ENCODE measurements at regions not wholly inside any gene's neighbourhood (a gene's known extent, or its start where the extent isn't known, plus 50 kb on each side); places are given as distances from the start of the nearest gene placed in this dataset.
"Not testable (repeated sequence)": the region's sequence is repeated elsewhere in the genome, so short reads cannot be mapped to it uniquely, and the experiment has no call there.

DNA sequence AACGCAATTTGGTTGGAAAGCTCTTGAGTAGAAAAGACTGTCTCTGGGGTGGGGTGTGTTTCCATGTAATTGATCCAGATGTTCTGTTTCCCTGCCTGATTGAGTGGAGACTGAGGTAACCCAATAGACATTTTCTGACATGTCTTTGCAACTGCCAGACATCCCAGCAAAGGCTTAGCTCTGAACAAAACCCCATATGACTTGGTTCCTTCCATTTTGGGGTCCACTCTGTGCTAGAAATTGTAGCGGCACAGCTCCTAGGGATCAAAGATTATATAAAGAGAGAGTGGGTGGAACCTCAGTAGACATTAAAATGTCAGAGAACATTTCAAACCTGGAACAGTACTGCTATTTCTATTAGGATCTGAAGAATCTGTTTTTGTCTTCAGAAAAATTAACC, 189.3 kb downstream of the EDN1 start:
- no peak for DNase-seq (ENCODE audit: low read depth)

DNA sequence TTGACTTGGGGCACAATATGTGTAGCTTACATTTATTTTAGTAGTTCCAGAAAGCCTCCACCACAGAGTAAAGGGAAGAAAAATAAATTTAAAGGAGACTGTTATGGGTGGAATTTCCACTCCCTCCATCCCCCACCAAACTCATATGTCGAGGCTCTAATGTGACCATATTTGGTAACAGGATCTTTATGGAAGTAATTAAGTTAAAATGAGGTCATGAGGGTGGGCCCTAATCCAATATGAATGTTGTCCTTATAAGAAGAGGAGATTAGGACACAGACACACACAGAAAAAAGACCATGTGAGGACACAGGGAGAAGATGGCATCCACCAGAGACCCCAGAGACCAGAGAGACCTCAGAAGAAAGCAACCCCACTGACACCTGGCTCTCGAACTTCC, 189.7 kb downstream of the EDN1 start:
- DNase-seq (ENCODE audit: low read depth) = no peak

DNA sequence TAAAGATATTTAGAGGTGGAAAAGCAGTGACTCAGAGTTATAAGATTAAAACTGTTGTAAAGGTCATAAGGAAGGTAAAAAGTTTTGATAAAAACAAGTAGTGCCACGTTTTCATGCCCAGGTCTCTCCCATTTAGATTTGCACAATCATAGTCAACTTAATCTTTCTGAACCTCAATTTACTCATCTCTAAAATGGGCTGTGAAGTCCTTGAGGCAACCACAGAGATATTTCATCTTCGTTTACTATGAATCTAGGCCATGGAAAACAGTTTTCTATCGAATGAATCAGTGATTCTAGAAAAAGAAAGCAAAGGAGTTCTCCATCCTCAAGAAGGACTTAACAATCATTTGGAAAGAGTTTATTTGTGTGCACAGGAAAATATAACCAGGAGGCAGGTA, 190.2 kb downstream of the EDN1 start:
- no peak for DNase-seq (ENCODE audit: low read depth)

DNA sequence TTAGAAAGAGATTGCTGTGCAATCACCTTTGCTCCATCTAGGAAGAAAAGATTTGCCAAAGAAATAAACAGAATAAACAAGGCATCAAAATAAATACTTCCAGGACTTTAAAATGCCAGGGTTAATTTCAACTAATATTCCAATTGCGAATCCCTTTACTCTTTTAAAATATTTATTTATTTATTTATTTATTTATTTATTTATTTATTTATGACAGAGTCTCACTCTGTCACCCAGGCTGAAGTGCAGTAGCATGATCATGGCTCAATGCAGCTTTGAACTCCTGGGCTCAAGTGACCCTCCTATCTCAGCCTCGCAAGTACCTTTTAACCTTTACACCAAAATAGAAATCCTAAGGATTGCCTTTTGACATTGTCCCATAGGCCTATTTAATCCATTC, 191.1 kb downstream of the EDN1 start:
- no peak for DNase-seq (ENCODE audit: low read depth)

DNA sequence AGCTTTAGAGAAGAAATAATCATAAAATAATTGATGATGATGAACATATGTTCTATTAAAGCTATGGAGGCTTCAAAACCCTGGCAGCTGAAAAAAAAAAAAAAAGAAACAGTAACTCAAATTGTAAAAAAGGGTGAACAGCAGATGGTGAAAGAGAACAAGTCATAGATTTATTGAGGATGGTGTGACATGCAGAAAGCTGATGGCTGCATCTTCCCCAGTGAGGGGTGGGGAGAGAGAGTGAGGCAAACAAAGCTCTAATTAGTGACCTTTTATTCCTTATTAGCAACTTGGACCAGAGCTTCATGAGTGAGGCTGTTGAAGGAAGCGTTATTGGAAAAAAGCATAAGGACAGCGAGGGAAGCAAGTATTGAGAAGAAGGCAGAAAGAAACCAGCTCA, 191.7 kb downstream of the EDN1 start:
- DNase-seq (ENCODE audit: low read depth) = no peak

DNA sequence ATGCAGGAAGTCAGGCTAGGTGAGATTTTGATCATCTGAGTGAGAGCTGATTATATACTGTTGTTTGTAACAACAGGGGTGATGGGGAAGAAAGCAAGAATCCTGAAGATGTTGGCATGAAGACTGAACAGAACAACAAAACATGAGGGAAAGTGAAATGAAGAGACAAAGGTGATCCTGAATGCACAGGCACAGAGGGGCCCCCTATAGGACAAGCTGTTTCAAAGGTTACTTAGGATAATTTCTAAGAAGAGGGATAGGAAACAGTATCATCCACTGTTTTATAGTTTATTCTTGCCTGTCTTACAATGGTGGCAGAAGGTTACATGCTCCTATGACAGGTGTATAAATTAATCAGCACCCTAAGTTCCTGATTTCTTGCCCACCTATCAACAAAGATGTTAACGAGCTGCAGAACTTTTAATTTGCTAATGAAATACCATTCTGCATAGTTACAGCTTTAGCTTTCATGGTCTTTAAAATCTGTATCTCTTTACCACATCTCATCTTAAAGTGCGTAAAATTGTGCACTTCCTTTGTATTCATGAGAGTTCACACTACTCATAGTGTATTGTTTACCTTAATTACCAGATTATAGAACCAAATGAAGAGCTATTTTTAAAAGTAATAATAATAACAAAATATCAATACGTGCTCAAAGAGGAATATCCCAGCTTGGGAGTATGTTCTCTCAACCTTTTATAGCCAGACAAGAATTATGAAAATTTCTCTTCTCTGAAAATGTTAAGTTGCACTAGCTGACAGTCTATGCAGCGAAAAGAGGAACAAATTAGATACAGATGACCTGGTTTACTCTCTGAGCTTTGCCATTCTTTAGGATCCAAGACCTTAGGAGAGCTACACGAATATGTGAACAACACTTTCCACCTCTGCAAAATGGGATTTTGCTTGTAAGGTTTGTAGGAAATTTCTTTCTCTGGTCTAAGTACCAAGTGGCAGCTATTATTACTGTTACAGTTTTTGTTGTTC, 192.5 kb downstream of the EDN1 start:
- DNase-seq (ENCODE audit: low read depth) = no peak

DNA sequence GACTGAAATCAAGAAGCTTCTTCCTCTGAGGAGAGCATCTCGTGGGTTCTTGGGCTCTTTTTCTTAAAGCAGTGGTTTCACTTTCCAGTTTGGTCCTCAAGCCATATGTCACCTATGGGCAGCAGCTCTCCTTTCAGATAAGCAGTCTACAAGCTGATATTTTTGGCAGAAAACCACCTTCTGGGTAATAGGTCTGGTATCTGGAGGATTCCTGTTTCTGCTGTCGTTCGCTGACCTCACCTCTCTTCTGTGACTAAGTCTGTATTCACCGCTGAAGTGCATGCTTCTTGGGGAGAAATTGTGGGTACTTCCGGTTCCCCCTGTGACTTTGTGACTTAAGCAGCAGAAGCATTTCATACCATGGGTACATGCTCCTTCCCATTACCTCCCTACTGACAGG, 193.6 kb downstream of the EDN1 start:
- DNase-seq (ENCODE audit: low read depth) = no peak

DNA sequence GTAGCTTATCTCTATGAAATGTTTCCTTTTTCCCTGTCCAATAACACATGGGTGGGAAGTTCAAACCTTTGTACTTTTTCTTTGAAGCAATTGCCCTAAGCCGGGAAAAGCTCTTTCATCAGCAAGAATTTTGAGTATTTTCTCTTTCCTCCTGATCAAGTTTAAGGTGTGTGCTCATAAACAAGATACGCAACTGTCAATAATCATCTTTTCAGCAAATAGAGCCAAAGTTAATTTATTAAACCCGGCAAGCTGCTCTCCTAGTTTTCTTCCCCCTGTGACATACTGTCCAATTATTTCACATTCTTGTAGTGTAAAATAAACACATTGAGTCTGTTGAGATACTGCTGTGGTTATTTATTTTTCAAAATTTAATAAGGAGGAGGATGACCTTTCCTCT, 194.4 kb downstream of the EDN1 start:
- DNase-seq (ENCODE audit: low read depth) = no peak

DNA sequence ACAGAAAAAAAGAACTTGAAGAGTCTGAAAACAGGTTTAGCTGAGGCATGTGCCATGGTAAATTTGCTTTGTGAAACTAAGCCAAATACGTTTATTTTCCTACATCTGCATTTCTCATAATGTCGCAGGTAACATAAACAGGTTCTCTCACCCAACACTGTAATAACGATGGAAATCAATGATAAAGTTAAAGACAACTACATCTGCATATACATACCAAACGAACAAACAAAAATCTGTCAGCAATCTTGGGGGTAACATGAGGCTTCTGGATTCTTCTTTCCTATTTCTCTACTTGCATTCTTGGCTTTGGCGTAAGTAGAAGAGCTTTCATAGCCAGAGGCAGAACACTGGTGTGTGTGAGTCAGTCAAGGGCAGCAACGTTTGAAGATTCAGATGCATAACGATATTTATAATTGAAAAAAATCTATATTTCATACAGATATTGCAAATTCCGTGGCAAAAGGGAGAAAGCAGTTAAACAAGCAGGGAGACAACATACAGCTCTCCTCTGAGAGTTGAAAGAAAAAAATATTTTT, 195.1 kb downstream of the EDN1 start:
- no peak for DNase-seq (ENCODE audit: low read depth)

DNA sequence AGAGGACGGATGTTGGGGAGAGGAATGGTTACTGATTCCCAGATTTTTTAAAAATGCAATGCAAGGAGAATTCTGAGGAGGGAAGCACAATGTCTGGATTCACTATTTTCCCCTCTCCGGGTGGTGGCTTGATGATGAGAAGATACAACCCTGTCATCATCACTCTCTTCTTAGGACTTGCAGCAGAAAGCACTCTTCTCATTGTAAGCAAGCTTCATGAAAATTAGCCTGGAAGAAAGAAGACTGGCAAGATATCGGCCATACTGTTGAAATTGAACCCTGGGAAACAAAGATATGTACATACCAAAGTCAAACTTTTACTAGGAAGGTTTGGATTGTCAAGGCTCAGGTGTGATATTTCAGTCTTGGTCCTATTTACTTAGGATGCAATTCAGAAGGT, 195.7 kb downstream of the EDN1 start:
- no peak for DNase-seq (ENCODE audit: low read depth)

DNA sequence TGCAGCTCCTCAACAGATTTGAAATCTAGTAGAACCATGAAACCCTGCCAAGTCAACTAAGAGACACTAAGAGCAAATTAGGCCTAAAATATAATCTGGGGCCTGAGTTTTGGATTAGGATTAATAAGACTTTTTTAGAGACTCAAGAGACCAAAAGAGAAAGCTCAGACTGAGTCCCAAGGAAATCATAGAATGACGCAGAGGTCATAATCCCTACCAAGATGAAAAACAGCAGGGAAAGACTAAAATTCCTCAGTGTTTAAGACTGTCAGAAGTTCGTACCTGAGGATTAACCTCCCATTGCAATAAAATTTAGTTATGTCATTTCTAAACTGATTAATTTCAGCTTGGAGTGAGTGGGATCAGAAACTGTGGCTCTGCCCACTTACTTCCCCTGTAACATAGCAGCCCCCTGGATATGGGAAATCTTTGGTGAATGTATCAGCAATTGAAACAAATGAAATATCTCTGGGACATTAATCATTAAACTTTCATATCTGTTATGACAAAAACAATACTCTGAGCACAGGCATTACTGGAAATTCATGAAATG, 200.3 kb downstream of the EDN1 start:
- DNase-seq (ENCODE audit: low read depth) = no peak

DNA sequence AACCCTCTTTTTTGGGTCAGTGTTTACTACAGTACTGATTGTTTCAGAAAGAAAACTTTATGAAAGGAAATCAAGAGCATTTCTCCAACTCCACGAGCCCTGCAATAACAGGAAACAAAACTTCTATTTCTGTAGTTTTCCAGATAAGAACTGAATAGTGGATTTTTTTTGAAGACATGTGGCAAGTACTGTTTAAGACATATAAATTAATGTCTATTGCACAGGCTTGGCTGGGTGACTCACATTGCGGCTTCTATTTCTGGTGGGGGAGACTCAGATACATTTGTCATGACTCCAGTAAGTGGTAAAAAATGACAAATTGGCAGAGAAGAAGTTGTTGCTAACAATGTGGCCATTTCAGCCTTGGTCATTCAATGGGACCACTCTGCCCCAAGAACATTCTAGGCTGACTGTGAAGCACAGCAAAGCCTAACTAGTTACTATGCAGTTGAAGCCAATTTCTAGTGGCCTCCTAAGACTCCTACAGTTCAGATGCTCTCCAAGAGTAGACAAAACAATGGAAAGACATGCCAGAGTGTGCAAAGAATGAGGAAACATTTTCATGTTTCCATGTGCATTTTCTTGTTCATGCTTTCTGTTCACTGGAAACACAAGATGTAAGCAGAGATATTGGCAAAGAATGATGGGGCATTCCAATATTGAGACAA, 200.9 kb downstream of the EDN1 start:
- DNase-seq (ENCODE audit: low read depth) = no peak

DNA sequence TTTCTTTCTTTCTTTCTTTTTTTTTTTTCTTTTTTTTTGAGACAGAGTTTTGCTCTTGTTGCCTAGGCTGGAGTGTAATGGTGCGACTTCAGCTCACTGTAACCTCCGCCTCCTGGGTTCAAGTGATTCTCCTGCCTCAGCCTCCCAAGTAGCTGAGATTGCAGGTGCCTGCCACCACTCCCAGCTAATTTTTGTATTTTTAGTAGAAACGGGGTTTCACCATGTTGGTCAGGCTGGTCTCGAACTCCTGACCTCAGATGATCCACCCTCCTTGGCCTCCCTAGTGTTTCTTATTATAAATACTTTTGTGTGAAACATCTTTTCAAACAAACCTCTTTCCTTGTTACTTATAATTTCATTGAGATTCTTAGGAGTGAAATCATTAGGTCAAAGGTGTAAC, 202.8 kb downstream of the EDN1 start:
- DNase-seq (ENCODE audit: low read depth) = not testable (repeated sequence)

DNA sequence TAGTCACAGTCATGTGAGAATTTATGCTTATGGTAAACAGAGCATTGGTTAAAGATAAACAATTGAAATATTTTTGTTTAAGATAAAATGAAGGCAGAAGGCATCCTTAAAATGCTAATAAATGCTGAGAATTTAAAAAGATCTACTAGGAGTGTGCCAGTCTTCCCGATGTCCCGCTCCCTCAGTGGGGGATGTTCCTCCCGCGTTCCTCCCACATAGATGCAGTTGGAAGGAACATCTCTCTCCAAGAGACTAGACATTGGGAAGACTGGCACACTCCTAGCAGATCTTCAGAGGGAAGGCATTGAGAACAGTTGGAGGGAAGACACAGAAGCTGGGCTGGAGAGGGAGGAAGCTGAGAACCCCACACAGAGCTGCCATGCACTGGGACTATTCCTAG, 203.3 kb downstream of the EDN1 start:
- DNase-seq (ENCODE audit: low read depth) = no peak

DNA sequence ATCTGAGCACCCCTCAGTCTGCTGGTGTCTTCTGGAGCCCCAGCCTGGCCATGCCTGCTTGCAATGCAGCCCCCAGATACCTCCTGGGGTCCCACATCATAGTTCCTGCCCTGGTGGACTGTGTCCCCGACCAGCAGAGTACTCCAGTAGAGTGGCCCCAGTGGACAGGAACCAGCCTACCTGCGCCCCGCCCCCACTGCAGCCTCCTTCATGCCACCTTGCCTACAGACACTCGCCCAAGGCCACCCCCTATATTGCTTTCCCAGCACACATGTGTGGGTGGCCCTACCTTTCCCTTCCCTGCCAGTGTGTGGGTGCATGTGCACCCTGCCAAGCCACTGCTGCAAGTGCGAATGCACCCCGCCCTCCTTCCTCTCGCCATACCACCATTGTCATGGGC, 204.0 kb downstream of the EDN1 start:
- no peak for DNase-seq (ENCODE audit: low read depth)

DNA sequence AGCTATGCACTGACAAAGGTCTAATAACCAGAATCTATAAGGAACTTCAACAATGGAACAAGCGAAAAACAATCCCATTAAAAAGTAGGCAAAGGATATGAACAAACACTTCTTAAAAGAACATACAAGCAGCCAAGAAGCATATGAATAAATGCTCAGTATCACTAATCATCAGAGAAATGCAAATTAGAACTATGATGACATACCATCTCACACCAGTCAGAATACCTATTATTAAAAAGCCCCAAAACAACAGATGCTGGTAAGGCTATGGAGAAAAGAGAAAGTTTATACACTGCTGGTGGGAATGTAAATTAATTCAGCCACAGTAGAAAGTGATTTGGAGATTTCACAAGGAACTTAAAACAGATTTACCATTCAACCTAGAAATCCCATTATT, 211.8 kb downstream of the EDN1 start:
- DNase-seq (ENCODE audit: low read depth) = no peak

DNA sequence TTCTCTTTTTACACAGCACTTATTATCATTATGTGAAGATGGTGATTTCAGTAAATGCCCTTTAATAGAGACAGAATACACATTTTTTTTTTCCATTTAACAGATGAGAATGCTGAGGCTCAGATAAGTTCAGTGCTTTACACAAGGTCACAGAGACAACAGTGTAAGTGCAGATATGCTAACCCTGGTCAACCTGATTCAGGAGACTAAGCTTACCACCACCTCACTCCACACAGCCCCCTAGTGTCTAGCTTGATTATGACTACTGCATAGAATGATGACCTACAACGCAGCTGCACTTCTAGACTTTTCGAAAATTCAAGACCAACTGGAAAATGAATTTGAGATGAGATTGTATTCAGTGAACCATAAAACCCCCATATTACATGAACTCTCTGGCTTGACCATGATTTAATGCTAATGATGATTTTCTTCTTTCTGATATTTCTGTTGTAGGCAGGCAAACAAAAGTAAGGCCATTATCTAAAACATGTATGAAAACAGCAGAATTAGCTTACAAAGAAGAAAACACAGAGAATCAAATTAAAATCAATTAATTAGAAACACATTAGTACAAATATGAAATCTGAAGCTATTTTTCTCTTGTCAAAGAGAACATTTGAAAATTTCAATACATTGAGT, 212.1 kb upstream of the PHACTR1 start:
- no peak for DNase-seq (ENCODE audit: low read depth)

DNA sequence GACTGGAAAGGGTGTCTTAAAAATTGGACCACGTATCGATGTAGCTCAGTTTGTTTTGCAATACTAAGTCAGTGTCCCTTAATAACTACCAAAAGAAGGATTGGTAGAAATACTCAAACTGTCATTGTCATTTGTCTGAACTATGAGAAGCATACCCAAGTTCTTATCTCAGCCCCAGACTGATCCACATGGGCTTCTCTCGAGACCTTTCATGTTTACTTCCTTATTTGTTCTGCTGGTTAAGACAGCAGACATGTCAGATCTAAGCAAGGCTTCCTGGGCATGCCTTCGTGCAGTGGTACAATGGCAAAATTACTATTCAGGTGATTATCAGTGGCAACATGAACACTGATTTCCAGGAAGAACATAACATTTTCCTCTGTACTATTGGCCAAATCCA, 211.1 kb upstream of the PHACTR1 start:
- no peak for DNase-seq (ENCODE audit: low read depth)

DNA sequence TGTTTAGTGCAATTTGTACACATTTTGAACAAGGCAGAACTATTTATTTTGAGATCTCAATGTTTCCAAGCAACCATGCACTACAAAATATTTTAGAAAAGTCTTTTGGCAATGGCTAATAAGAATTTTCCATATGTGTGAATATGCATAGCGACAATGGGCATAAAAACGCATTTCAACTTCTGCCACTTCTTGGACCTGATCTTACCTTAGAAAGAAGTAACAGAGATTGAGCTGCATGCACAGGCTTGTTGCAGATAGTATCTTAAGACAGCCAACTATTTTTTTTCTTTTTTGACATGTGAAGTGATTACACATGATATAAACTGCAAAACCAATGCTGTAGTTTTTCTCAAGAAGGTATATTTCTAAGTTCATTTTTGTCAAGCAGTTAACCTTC, 210.4 kb upstream of the PHACTR1 start:
- DNase-seq (ENCODE audit: low read depth) = no peak

DNA sequence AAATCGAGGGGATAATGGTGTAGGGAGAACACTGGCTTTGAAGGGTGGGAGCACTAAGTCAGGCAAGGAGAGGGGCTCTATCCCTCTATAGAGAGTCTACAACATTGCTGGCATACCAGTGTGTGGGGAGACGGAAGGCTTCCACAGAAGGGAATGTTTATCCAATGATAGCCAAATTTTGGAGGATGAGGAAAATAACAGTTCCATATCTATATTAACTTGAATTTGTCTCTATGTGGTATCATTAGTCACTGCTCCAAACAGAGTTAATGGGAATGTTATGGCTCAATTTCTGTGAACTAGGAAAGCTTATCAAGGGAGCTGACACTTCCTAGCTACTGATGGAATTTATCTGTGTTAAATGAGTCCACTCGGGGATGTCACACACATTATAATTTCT, 208.9 kb upstream of the PHACTR1 start:
- no peak for DNase-seq (ENCODE audit: low read depth)

DNA sequence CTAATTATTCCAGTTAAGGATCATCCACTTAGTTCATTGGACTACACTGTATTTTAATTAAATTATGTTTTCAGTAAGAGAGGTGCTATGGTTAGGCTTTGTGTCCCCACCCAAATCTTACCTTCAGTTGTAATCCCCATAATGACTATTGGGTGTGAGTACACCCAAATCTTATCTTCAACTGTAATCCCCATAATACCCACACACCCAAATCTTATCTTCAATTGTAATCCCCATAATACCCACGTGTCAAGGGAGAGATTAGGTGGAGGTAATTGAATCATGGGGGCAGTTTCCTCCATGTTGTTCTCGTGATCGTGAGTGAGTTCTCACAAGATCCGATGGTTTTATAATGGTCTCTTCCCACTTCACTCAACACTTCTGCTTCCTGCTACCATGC, 208.0 kb upstream of the PHACTR1 start:
- no peak for DNase-seq (ENCODE audit: low read depth)

DNA sequence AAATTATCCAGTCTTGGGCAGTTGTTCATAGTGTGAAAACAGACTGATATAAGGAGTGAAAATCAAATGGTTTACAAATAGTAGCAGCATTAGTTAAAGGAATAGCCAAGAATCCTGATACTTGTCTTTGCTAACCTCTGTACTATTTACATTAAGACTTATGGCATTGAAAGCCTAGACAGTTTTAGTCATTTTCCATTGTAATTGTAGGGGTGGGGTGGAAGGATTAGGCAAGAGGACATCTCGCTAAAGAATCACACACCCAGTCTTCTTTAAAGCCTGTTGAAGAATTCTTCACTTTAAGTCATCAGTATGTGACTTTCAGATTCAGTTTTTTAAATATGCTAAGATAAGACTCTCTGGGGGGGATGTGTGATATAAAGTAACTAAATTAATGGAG, 207.5 kb upstream of the PHACTR1 start:
- DNase-seq (ENCODE audit: low read depth) = no peak

DNA sequence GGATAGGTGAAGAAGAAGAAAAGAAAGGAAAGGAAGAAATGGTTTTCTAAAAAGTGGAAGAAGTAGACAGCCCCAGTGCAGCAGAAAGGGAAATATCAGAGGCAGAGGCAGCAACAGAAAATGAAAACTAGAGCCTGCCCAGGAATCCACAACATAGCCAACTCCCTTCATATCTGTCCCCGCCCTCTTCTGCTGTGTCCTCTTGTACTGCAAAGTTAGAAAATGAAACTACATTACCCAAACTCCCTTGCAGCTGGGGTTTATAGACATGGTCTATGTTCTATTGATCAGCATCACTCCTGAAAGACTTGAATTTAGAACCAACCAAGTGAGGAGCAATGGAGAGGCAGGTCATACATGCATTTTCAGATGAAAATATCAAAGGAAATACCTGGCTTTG, 200.5 kb upstream of the PHACTR1 start:
- no peak for DNase-seq (ENCODE audit: low read depth)

Data from activated T-cell treated with anti-CD3 and anti-CD28 coated beads for 24 hours (primary cell).